HL-60 (cell line): ENCODE measurements at regions not wholly inside any gene's neighbourhood (a gene's known extent, or its start where the extent isn't known, plus 50 kb on each side); places are given as distances from the start of the nearest gene placed in this dataset.

Source experiments
- GABPA ChIP-seq: IDR thresholded peaks from 2 replicates; pipeline ENCODE4 v1.6.1; 2012; ENCODE audit warnings: low read depth
- TF ChIP-seq, protein P1 (sequence below): IDR thresholded peaks from one replicate; pipeline ENCODE4 v1.5.1; 2011; ENCODE audit warnings: low read length, control low read depth, inconsistent platforms; ENCODE audit not compliant: insufficient read depth

DNA sequence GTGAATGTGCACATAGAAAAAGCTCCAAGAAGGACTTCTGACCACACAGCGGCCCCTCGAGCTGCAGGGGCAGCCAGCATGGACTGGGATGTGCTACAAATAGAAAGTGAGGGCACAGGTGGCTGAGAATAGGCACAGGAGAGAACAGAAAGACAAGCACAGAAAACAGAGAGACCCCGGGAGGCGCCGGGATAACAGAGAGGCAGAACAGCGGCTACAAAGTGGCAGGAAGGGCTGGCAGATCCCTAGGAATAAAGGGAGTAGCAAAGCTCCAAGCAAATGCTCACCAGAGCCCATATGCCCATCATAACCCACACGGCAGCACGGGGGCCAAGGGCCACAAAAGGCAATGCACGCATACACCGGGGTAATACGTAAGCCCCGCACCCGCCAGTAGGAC is 201.7 kb upstream of the NSMCE3 start:
- no peak for TF ChIP-seq GABPA
- TF ChIP-seq, protein P1, sequence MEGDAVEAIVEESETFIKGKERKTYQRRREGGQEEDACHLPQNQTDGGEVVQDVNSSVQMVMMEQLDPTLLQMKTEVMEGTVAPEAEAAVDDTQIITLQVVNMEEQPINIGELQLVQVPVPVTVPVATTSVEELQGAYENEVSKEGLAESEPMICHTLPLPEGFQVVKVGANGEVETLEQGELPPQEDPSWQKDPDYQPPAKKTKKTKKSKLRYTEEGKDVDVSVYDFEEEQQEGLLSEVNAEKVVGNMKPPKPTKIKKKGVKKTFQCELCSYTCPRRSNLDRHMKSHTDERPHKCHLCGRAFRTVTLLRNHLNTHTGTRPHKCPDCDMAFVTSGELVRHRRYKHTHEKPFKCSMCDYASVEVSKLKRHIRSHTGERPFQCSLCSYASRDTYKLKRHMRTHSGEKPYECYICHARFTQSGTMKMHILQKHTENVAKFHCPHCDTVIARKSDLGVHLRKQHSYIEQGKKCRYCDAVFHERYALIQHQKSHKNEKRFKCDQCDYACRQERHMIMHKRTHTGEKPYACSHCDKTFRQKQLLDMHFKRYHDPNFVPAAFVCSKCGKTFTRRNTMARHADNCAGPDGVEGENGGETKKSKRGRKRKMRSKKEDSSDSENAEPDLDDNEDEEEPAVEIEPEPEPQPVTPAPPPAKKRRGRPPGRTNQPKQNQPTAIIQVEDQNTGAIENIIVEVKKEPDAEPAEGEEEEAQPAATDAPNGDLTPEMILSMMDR, result no peak
